H1 (cell line): ENCODE measurements at regions not wholly inside any gene's neighbourhood (a gene's known extent, or its start where the extent isn't known, plus 50 kb on each side); places are given as distances from the start of the nearest gene placed in this dataset.

Experiments used
- CTBP2 ChIP-seq: IDR thresholded peaks from 2 replicates; pipeline ENCODE4 v1.7.0; 2011; ENCODE audit warnings: borderline replicate concordance, mild to moderate bottlenecking, moderate library complexity, mixed read lengths, low read length; ENCODE audit not compliant: insufficient read depth, insufficient read length
- CTCF ChIP-seq, 3 experiments: IDR thresholded peaks; 1 replicate in 2 of 3; 2 replicates in 1 of 3; pipeline versions ENCODE4 v1.5.1 to v1.6.1; 2011; ENCODE audit warnings: low read length in 3 of 3, mild to moderate bottlenecking in 3 of 3, inconsistent platforms in 2 of 3, low read depth in 1 of 3, moderate library complexity in 1 of 3; ENCODE audit not compliant: insufficient read depth in 1 of 3; ENCODE audit errors: control extremely low read depth in 1 of 3
- EZH2 ChIP-seq: fragments of 200-600 bp; sonication (generic); IDR thresholded peaks from 2 replicates; pipeline ENCODE4 v1.7.1; 2012; ENCODE audit warnings: low read depth, mild to moderate bottlenecking, moderate library complexity, low read length, inconsistent platforms; ENCODE audit not compliant: severe bottlenecking
- FOSL1 ChIP-seq: IDR thresholded peaks from 2 replicates; pipeline ENCODE4 v1.6.1; 2011; ENCODE audit warnings: mild to moderate bottlenecking, low read depth, low read length, moderate library complexity; ENCODE audit not compliant: insufficient read depth
- MAFK ChIP-seq: IDR thresholded peaks from 2 replicates; pipeline ENCODE4 v1.6.1; 2012; ENCODE audit warnings: low read depth, mild to moderate bottlenecking, improper control_type of control experiment, low read length
- TEAD4 ChIP-seq: IDR thresholded peaks from 2 replicates; pipeline ENCODE4 v1.6.1; 2012; ENCODE audit warnings: low read depth, low read length, inconsistent platforms, mixed read lengths
- YY1 ChIP-seq: IDR thresholded peaks from 2 replicates; pipeline ENCODE4 v1.6.1; 2011; ENCODE audit warnings: low read depth, mild to moderate bottlenecking, low read length

GRCh38 chrX:39452401-39452800, 645.4 kb downstream of the BCOR start (continued):
- TF ChIP-seq CTCF (IDR thresholded peaks at IDR 0.05; ENCODE audit: control extremely low read depth in 1 of 3, insufficient read depth in 1 of 3, low read depth in 1 of 3, low read length in 3 of 3), result no peak
- TF ChIP-seq TEAD4, result no peak
- TF ChIP-seq CTBP2, result no peak
- TF ChIP-seq MAFK, result no peak
- TF ChIP-seq FOSL1, result no peak
- TF ChIP-seq YY1, result no peak
- TF ChIP-seq EZH2, result no peak
